GM12865 (cell line): ENCODE measurements at regions not wholly inside any gene's neighbourhood (a gene's known extent, or its start where the extent isn't known, plus 50 kb on each side); places are given as distances from the start of the nearest gene placed in this dataset.

ENCODE experiments used
- DNase-seq: peaks from one replicate; pipeline ENCODE4 v3.0.0; 2010; ENCODE audit warnings: low read depth
- H3K4me3 ChIP-seq: 2 replicates; pipeline ENCODE4 v1.5.1; 2011; ENCODE audit warnings: mild to moderate bottlenecking, low read depth, low read length, control low read depth
- TF ChIP-seq, protein P1 (sequence below): IDR thresholded peaks from 2 replicates; pipeline ENCODE4 v1.5.1; 2011; ENCODE audit warnings: low read length, control low read depth, low read depth, inconsistent platforms; ENCODE audit not compliant: insufficient read depth; ENCODE audit errors: missing control alignments

DNA sequence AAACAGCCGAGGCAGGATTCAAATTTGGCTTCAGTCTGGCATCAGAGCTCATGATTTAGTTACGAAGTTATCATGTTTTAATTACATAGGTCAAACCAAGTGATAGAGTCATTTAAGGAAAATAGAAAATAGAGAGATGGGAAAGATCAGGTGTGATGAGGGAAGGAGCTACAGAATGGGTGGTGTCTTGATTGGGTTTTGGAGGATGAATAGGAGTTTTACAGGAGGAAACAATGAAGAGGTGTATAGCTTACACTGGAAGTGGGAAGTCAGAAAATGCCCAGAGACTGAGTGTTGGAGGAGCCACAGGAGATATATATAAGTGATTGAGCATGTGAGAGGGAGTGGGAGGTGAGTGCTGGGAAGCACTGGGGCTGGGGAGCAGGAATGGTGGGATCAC is 264.2 kb upstream of the TNP1 start:
- TF ChIP-seq, protein P1, sequence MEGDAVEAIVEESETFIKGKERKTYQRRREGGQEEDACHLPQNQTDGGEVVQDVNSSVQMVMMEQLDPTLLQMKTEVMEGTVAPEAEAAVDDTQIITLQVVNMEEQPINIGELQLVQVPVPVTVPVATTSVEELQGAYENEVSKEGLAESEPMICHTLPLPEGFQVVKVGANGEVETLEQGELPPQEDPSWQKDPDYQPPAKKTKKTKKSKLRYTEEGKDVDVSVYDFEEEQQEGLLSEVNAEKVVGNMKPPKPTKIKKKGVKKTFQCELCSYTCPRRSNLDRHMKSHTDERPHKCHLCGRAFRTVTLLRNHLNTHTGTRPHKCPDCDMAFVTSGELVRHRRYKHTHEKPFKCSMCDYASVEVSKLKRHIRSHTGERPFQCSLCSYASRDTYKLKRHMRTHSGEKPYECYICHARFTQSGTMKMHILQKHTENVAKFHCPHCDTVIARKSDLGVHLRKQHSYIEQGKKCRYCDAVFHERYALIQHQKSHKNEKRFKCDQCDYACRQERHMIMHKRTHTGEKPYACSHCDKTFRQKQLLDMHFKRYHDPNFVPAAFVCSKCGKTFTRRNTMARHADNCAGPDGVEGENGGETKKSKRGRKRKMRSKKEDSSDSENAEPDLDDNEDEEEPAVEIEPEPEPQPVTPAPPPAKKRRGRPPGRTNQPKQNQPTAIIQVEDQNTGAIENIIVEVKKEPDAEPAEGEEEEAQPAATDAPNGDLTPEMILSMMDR, result no peak
- no peak for DNase-seq

DNA sequence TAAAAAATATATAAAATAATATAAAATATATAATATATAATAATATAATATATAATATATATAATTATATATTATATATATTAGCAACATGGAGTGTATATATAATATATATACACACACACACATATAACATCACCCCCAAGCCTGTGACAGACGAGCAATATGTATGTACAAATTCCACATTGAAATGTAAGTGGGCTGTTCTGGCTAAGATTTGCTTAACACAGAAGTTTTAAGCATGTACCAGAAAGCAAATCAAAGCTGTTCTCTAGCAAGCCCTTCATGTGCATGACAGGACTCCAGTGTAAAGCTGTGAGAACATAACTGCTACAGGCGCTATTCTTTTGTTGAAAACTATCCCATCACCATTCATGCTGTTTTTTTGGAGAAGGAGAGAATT is 261.7 kb upstream of the TNP1 start:
- TF ChIP-seq, protein P1, result no peak
- no peak overlapping the region for H3K4me3 ChIP-seq
- no peak for DNase-seq

More for the DNA sequence above, 264.2 kb upstream of the TNP1 start:
- H3K4me3 ChIP-seq, result no peak overlapping the region

DNA sequence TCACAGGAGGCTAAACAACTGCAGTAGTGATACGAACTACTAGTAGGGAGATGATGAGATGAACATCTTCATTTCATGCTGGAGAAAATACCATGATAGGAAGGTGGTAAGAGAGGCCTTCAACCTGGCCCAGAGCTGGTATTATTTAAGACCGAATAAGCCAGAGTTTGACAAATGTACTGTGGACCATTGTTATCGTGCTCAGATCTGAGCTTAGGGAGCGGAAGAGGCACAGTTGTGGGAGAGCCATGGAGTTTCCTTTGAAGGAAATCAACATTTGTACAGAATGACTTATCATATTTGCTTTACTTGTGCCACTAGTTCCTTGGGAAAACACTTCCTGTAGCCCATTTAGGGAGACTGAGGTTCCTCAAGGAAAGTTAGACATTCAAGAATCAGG is 260.6 kb upstream of the TNP1 start:
- TF ChIP-seq, protein P1, result no peak
- DNase-seq, result no peak
- no peak overlapping the region for H3K4me3 ChIP-seq

DNA sequence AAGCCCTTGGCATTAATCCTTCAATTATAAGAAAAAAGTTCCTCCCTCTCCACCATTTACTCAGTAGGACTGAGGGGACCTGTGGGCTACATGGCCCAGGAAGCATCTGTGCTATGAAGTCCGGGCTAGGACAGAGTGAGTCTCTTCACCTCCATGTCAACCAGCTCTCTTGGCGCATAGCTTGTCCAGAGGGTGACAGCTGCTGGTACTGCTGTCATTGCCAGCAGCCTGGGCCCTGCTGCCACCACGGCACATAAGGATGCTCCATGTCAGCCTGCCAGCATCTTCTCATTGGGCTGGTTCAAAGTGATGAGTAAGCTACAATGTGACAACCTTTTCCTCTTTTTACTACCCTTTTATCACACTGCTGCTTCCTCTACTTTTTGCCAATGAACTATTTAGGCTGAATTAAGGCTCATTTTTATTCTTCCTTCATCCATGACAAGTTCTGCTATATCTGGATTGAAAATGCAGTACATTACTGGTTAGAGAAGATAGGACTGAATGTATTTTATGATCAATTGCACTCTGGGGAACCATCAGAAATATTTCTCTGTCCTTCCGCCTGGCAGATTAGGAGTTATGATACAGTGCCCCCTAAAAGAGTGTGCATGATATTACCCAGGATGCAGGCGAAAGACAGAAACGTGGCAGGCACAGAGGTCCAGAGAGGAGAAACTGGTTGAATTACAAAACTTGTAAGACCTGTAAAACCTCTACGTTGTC is 258.9 kb upstream of the TNP1 start:
- no peak overlapping the region for H3K4me3 ChIP-seq
- DNase-seq, result no peak
- TF ChIP-seq, protein P1, result no peak

DNA sequence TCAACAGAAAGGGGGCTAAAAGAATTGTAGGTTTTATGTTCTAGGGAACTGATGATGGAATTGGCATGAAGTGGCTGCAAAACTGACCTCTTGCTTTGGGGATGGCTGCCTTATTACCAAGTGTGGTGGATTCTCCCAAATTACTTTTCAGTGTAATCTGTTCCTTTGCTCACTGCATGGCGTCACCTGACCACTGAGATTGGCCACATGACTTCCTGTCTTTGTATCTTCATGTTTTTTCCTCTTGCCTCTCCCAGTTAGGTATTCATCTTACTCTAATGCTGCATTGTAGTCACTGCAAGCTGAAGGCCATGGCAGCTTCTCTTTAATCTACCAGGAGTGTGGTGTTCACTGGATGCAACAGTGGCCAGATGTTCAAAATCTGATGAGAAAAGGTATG is 257.7 kb upstream of the TNP1 start:
- H3K4me3 ChIP-seq, result no peak overlapping the region
- TF ChIP-seq, protein P1, result no peak
- no peak for DNase-seq

DNA sequence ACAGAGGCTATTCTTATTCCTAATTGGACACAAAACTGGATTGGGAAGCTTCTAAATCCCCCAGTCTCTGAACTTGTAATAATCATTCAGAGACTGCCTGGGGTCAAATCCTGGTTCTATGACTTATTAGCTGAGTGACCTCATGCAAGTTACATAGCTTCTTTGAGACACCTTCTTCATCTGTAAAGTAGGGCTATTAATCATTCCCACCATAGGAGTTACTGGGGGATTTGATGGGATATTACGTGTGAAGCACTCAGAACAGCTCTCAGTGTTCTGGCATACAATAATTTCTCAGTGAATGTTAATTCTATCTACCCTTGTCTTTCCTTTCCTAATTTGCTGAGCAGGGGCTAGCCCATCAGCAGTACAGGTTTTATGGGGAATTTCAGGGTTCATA is 256.7 kb upstream of the TNP1 start:
- H3K4me3 ChIP-seq, result no peak overlapping the region
- TF ChIP-seq, protein P1, result no peak
- DNase-seq, result no peak

DNA sequence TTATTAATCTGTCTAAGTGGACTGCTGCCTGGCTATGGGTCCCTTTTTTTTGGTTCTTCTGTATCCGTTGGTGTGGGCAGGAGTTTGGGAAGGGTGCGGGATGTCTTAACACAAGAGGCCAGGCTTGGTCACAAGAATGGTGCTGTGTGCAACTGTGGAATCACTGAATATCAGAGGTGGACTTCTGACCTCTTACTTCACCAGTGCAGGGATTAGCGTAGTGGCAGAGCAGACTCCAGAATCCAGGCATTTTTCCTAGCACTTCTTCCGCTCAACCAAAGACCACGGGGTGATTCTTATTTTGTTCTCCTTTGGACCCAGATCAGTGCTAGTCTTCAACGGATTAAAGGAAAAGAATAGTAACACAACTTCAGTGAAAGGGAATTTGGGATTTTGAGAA is 254.3 kb upstream of the TNP1 start:
- no peak overlapping the region for H3K4me3 ChIP-seq
- TF ChIP-seq, protein P1, result no peak
- DNase-seq, result no peak
